ENCODE measurements at regions not wholly inside any gene's neighbourhood (a gene's known extent, or its start where the extent isn't known, plus 50 kb on each side); places are given as distances from the start of the nearest gene placed in this dataset.
A peak's percentile ranks its signal among the peaks of the same experiment; 100 is the strongest.

DNA sequence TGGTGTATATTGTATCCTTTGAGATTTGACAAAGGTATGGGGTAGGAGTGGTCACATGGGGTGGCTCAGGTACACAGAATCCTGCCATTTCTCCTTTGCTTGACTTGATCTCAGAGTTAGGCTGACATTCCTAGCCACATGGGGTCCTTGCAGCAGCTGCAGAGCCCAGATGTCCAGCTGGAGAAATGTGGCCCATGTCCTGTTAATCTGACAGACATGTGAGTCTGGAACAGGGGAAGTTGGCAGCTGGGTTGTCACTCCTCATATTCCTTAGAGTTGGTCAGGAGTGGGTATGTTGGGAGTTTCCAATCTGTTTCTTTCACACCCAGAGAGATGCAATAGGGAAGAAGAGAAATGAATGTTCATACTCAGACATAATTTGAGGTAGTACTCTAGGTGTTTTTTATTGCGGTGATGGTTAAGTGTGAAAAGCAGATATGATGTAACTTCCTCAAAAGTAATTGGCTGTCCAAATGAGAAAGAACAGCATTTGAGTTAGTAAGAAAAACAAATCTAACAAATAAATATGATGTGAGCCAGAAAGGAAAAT lies 402.6 kb upstream of the MEIS1 start:
- Histone ChIP-seq H3K36me3 (replicated peaks; ENCODE audit: insufficient read depth, low read depth) (no peaks in the 10 kb centered on the region), H3K4me3 (no peak overlapping the region), H2AFZ (no peak overlapping the region), H3K4me1 (ENCODE audit: insufficient read depth) (no peaks in the 10 kb centered on the region), H3K4me2 (no peak overlapping the region), H3K79me2 (no peaks in the 10 kb centered on the region), H4K20me1 (ENCODE audit: insufficient read depth, poor library complexity, severe bottlenecking) (no peaks in the 10 kb centered on the region), H3K9me3 (ENCODE audit: low read depth) (no peaks in the 10 kb centered on the region), H3K27ac (no peak overlapping the region), H3K27me3 (no peaks in the 10 kb centered on the region), H3K9me2 (replicated peaks; ENCODE audit: insufficient read depth) (no peaks in the 10 kb centered on the region)
- TF ChIP-seq, protein P1, sequence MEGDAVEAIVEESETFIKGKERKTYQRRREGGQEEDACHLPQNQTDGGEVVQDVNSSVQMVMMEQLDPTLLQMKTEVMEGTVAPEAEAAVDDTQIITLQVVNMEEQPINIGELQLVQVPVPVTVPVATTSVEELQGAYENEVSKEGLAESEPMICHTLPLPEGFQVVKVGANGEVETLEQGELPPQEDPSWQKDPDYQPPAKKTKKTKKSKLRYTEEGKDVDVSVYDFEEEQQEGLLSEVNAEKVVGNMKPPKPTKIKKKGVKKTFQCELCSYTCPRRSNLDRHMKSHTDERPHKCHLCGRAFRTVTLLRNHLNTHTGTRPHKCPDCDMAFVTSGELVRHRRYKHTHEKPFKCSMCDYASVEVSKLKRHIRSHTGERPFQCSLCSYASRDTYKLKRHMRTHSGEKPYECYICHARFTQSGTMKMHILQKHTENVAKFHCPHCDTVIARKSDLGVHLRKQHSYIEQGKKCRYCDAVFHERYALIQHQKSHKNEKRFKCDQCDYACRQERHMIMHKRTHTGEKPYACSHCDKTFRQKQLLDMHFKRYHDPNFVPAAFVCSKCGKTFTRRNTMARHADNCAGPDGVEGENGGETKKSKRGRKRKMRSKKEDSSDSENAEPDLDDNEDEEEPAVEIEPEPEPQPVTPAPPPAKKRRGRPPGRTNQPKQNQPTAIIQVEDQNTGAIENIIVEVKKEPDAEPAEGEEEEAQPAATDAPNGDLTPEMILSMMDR (IDR thresholded peaks at IDR 0.05; ENCODE audit: poor library complexity): no peak
- no peak for TF ChIP-seq EZH2phosphoT487 (IDR thresholded peaks at IDR 0.05; ENCODE audit: low read depth, severe bottlenecking, unreplicated experiment)
- no peak for TF ChIP-seq EZH2 (IDR thresholded peaks at IDR 0.05; ENCODE audit: borderline replicate concordance)
- 97% methylated on average over 1 of the region's 1 CpG for WGBS (ENCODE audit: low lambda C conversion rate, missing lambda C conversion rate)
- no peak for DNase-seq (ENCODE audit: low spot score)

DNA sequence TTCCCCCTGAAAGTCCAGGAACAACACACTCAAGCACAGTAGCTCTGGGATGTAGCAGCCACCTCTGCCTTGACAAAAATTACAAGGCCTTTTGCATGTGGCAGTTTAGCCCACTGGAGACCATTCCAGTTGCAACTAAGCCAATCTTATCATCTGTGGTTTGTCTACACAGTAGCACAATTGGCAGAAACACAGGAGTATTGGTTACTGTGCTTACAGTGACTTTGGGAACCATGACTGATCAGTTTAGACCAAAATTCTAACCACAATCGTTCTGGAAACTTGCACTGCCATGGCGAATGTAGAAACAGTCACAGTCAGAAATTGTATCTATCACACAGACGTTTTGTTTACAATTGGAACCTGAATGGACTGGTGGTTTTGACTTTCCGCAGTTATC lies 403.7 kb upstream of the MEIS1 start:
- Histone ChIP-seq H3K27me3 (no peaks in the 10 kb centered on the region), H3K79me2 (no peaks in the 10 kb centered on the region), H3K36me3 (replicated peaks; ENCODE audit: insufficient read depth, low read depth) (no peaks in the 10 kb centered on the region), H3K9me2 (replicated peaks; ENCODE audit: insufficient read depth) (no peaks in the 10 kb centered on the region), H3K4me3 (no peak overlapping the region), H4K20me1 (ENCODE audit: insufficient read depth, poor library complexity, severe bottlenecking) (no peaks in the 10 kb centered on the region), H3K27ac (no peak overlapping the region), H3K4me1 (ENCODE audit: insufficient read depth) (no peaks in the 10 kb centered on the region), H3K9me3 (ENCODE audit: low read depth) (no peaks in the 10 kb centered on the region), H2AFZ (no peak overlapping the region), H3K4me2 (no peak overlapping the region)
- TF ChIP-seq, protein P1 (IDR thresholded peaks at IDR 0.05; ENCODE audit: poor library complexity): no peak
- TF ChIP-seq EZH2phosphoT487 (IDR thresholded peaks at IDR 0.05; ENCODE audit: low read depth, severe bottlenecking, unreplicated experiment) (no peak), EZH2 (IDR thresholded peaks at IDR 0.05; ENCODE audit: borderline replicate concordance) (no peak)
- DNase-seq (ENCODE audit: low spot score): no peak
- WGBS (ENCODE audit: low lambda C conversion rate, missing lambda C conversion rate): 89% methylated on average over 4 of the region's 4 CpGs

DNA sequence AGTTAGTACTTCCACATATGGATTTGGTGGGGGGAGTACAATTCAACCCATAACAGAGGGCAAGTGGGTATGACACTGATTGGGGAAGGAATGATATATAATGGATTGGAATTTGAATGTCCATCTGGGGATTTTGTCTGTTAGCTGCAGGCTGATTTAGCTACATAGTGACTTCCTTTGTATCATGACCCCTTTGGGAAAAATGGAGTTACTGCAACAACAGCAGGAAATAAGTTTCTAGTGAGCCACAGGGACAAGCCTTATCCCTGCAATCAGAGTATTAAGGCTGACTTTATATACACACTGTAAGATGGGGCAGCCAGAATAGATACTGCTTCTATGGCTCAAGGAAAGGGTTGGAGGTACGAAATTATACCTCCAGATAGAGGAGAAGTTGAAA lies 404.4 kb upstream of the MEIS1 start:
- 67% methylated on average over 1 of the region's 1 CpG for whole genome bisulfite sequencing (ENCODE audit: low lambda C conversion rate, missing lambda C conversion rate)
- Histone ChIP-seq H3K4me1 (ENCODE audit: insufficient read depth) (no peaks in the 10 kb centered on the region), H3K36me3 (replicated peaks; ENCODE audit: insufficient read depth, low read depth) (no peaks in the 10 kb centered on the region), H3K79me2 (no peaks in the 10 kb centered on the region), H3K4me3 (no peak overlapping the region), H3K9me2 (replicated peaks; ENCODE audit: insufficient read depth) (no peaks in the 10 kb centered on the region), H4K20me1 (ENCODE audit: insufficient read depth, poor library complexity, severe bottlenecking) (no peaks in the 10 kb centered on the region), H2AFZ (no peak overlapping the region), H3K4me2 (no peak overlapping the region), H3K27me3 (no peaks in the 10 kb centered on the region), H3K9me3 (ENCODE audit: low read depth) (no peaks in the 10 kb centered on the region), H3K27ac (no peak overlapping the region)
- TF ChIP-seq, protein P1 (IDR thresholded peaks at IDR 0.05; ENCODE audit: poor library complexity): no peak
- no peak for TF ChIP-seq EZH2 (IDR thresholded peaks at IDR 0.05; ENCODE audit: borderline replicate concordance)
- TF ChIP-seq EZH2phosphoT487 (IDR thresholded peaks at IDR 0.05; ENCODE audit: low read depth, severe bottlenecking, unreplicated experiment): no peak
- no peak for DNase-seq (ENCODE audit: low spot score)

DNA sequence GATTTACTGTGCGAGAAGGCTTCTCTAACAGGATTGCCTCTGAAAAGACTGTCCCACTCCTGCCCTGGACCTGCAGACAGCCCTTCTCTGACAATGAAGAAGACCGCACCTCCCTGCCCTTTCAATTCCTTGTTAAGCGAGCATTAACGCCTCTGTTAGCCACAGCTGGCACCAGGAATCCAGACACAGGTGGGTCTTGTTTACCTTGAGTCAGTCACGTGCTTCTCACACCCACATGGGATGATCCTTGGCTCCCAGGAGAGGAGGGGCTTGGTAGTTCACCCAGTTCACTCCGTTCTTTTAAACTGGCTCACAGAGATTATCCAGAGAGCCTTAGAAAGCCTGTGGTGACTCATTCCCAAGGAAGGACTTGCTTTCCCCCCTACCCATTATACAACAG lies 410.5 kb upstream of the MEIS1 start:
- Histone ChIP-seq H3K36me3 (replicated peaks; ENCODE audit: insufficient read depth, low read depth) (no peaks in the 10 kb centered on the region), H3K9me3 (ENCODE audit: low read depth) (no peaks in the 10 kb centered on the region), H3K4me3 (no peak overlapping the region), H4K20me1 (ENCODE audit: insufficient read depth, poor library complexity, severe bottlenecking) (no peaks in the 10 kb centered on the region), H3K9me2 (replicated peaks; ENCODE audit: insufficient read depth) (no peaks in the 10 kb centered on the region), H3K4me2 (peak overlapping the region; percentile 22), H2AFZ (no peak overlapping the region), H3K27ac (peak overlapping the region; percentile 68), H3K4me1 (ENCODE audit: insufficient read depth) (peaks cover 21% of the 10 kb centered on the region), H3K79me2 (no peaks in the 10 kb centered on the region), H3K27me3 (no peaks in the 10 kb centered on the region)
- TF ChIP-seq EZH2 (IDR thresholded peaks at IDR 0.05; ENCODE audit: borderline replicate concordance) (no peak), EZH2phosphoT487 (IDR thresholded peaks at IDR 0.05; ENCODE audit: low read depth, severe bottlenecking, unreplicated experiment) (no peak)
- TF ChIP-seq, protein P1 (IDR thresholded peaks at IDR 0.05; ENCODE audit: poor library complexity): no peak
- 21% methylated on average over 6 of the region's 6 CpGs for WGBS (ENCODE audit: low lambda C conversion rate, missing lambda C conversion rate)
- DNase-seq (ENCODE audit: low spot score): peak; percentile 73
